WI38 (cell line): ENCODE measurements at regions not wholly inside any gene's neighbourhood (a gene's known extent, or its start where the extent isn't known, plus 50 kb on each side); places are given as distances from the start of the nearest gene placed in this dataset.

ENCODE experiments used
- H3K4me3 ChIP-seq: 2 replicates; pipeline ENCODE4 v1.5.1; 2011; ENCODE audit warnings: low read depth, mild to moderate bottlenecking, control low read depth, low read length
- CTCF ChIP-seq: IDR thresholded peaks from 2 replicates; pipeline ENCODE4 v1.5.1; 2012; ENCODE audit warnings: low read depth, mild to moderate bottlenecking, control low read depth, low read length

GRCh38 chr16:51801635-51802034, 650.6 kb upstream of the SALL1 start:
- no peak overlapping the region for H3K4me3 ChIP-seq
- no peak for TF ChIP-seq CTCF

GRCh38 chr16:51797669-51798259, 646.7 kb upstream of the SALL1 start:
- no peak overlapping the region for H3K4me3 ChIP-seq
- TF ChIP-seq CTCF, result no peak

GRCh38 chr16:51779240-51779639, 628.2 kb upstream of the SALL1 start:
- H3K4me3 ChIP-seq, result no peak overlapping the region
- TF ChIP-seq CTCF, result no peak

- no peak overlapping the region for H3K4me3 ChIP-seq
- TF ChIP-seq CTCF, result no peak
Observed at GRCh38 chr16:51773071-51773890, 622.2 kb upstream of the SALL1 start.

- H3K4me3 ChIP-seq, result no peak overlapping the region
- no peak for TF ChIP-seq CTCF
Observed at GRCh38 chr16:51766739-51767138, 615.7 kb upstream of the SALL1 start.

- no peak for TF ChIP-seq CTCF
- no peak overlapping the region for H3K4me3 ChIP-seq
Observed at GRCh38 chr16:51763072-51763661, 612.1 kb upstream of the SALL1 start.
